UCSD-AML1 (cell line): ENCODE measurements at regions not wholly inside any gene's neighbourhood (a gene's known extent, or its start where the extent isn't known, plus 50 kb on each side); places are given as distances from the start of the nearest gene placed in this dataset.

Experiments used
- DNase-seq: peaks from one replicate; lab custom pipeline; 2025; ENCODE audit not compliant: unreplicated experiment; lab: John Stamatoyannopoulos, UW

- DNase-seq: no peak
Observed at GRCh38 chr5:167008705-167009104, 1282.7 kb upstream of the WWC1 start.

- DNase-seq: no peak
Observed at GRCh38 chr5:167011196-167011595, 1280.2 kb upstream of the WWC1 start.

- no peak for DNase-seq
Observed at GRCh38 chr5:167012123-167013034, 1279.1 kb upstream of the WWC1 start.

GRCh38 chr5:167014401-167015056, 1276.9 kb upstream of the WWC1 start:
- no peak for DNase-seq

- DNase-seq: no peak
Observed at GRCh38 chr5:167020418-167020817, 1271.0 kb upstream of the WWC1 start.

- DNase-seq: no peak
Observed at GRCh38 chr5:167029488-167029887, 1262.0 kb upstream of the WWC1 start.

GRCh38 chr5:167030500-167031120, 1260.8 kb upstream of the WWC1 start:
- no peak for DNase-seq

GRCh38 chr5:167036585-167036984, 1254.9 kb upstream of the WWC1 start:
- DNase-seq: no peak

- DNase-seq: no peak
Observed at GRCh38 chr5:167049043-167049663, 1242.3 kb upstream of the WWC1 start.

GRCh38 chr5:167049771-167050567, 1241.5 kb upstream of the WWC1 start:
- no peak for DNase-seq

- DNase-seq: no peak
Observed at GRCh38 chr5:167050568-167051401, 1240.7 kb upstream of the WWC1 start.

GRCh38 chr5:167051402-167051768, 1240.1 kb upstream of the WWC1 start:
- DNase-seq: no peak

- DNase-seq: no peak
Observed at GRCh38 chr5:167052791-167053190, 1238.7 kb upstream of the WWC1 start.

GRCh38 chr5:167057665-167058064, 1233.8 kb upstream of the WWC1 start:
- DNase-seq: no peak

GRCh38 chr5:167061695-167062094, 1229.8 kb upstream of the WWC1 start:
- no peak for DNase-seq

GRCh38 chr5:167063116-167063515, 1228.3 kb upstream of the WWC1 start:
- no peak for DNase-seq

- no peak for DNase-seq
Observed at GRCh38 chr5:167063788-167064187, 1227.7 kb upstream of the WWC1 start.

- no peak for DNase-seq
Observed at GRCh38 chr5:167064198-167064776, 1227.2 kb upstream of the WWC1 start.

GRCh38 chr5:167065794-167066193, 1225.7 kb upstream of the WWC1 start:
- DNase-seq: no peak
